SK-N-SH treated with all-trans-retinoic acid at 6 μM for 48 hours (cell line): ENCODE measurements at regions not wholly inside any gene's neighbourhood (a gene's known extent, or its start where the extent isn't known, plus 50 kb on each side); places are given as distances from the start of the nearest gene placed in this dataset.

Experiments used
- ARNTL ChIP-seq: fragments of 450-650 bp; formaldehyde crosslinking; IDR thresholded peaks from 2 replicates; pipeline ENCODE4 v1.5.0; 2020; ENCODE audit warnings: low read depth, mild to moderate bottlenecking, moderate library complexity, borderline replicate concordance
- TF ChIP-seq, protein P1 (sequence below): fragments of 250-450 bp; sonication (Bioruptor Pico); IDR thresholded peaks from 2 replicates; pipeline ENCODE4 v1.5.1; 2020; ENCODE audit warnings: low read depth, mild to moderate bottlenecking, moderate library complexity

DNA sequence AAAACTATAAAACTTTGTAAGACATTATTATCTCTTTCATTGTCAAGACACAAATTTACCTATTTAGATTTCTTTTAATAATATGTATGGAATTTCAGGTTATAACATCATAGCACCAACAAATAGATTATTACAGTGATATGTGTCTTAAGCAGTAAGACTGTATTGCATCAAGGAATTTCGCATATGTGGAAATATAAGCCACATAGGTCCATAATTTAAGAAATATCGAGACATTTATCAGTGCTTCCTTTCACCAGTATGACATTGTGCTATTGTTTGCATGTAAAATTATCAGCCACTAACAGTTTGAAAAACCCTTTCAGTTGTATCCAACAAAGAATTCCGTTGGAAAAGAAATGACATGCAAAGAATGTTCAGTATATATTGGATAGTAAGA, 186.7 kb upstream of the RASA1 start:
- TF ChIP-seq, protein P1, sequence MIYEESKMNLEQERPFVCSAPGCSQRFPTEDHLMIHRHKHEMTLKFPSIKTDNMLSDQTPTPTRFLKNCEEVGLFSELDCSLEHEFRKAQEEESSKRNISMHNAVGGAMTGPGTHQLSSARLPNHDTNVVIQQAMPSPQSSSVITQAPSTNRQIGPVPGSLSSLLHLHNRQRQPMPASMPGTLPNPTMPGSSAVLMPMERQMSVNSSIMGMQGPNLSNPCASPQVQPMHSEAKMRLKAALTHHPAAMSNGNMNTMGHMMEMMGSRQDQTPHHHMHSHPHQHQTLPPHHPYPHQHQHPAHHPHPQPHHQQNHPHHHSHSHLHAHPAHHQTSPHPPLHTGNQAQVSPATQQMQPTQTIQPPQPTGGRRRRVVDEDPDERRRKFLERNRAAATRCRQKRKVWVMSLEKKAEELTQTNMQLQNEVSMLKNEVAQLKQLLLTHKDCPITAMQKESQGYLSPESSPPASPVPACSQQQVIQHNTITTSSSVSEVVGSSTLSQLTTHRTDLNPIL (CRISPR knock-in tag) = no peak
- no peak for TF ChIP-seq ARNTL
